MCF 10A (cell line): ENCODE measurements at regions not wholly inside any gene's neighbourhood (a gene's known extent, or its start where the extent isn't known, plus 50 kb on each side); places are given as distances from the start of the nearest gene placed in this dataset.
A peak's percentile ranks its signal among the peaks of the same experiment; 100 is the strongest.

Experiments used
- BruUV-seq: library from RNA; stranded (reverse); fragments of 400-500 nt; replicated peaks from 2 replicates; lab custom pipeline; 2021; lab: Mats Ljungman, UMichigan
- CTCF ChIA-PET: fragments of 300-600 bp; sonication (Branson Sonifier 250); formaldehyde crosslinking; extraction: SDS; loops from one replicate; lab custom pipeline; 2021; ENCODE audit warnings: antibody characterized with exemption, inconsistent platforms; lab: Yijun Ruan, JAX
- POLR2A ChIA-PET: fragments of 300-600, 350-650 bp; sonication (Branson Sonifier 250); formaldehyde crosslinking; extraction: SDS; loops from one replicate; lab custom pipeline; 2020; ENCODE audit warnings: antibody characterized with exemption, inconsistent platforms; lab: Yijun Ruan, JAX
- DNase-seq: peaks from one replicate; pipeline ENCODE4 v3.0.0-alpha.2; 2018; ENCODE audit not compliant: unreplicated experiment
- H3K27ac Mint-ChIP-seq: one replicate; pipeline ENCODE4 v1.8.0; 2022; ENCODE audit warnings: mild to moderate bottlenecking, low read depth, mixed read lengths; ENCODE audit not compliant: unreplicated experiment
- H3K27me3 Mint-ChIP-seq: one replicate; pipeline ENCODE4 v1.8.0; 2022; ENCODE audit warnings: mixed read lengths; ENCODE audit not compliant: insufficient read depth, unreplicated experiment
- H3K36me3 Mint-ChIP-seq: one replicate; pipeline ENCODE4 v1.8.0; 2022; ENCODE audit warnings: mild to moderate bottlenecking, moderate library complexity, mixed read lengths; ENCODE audit not compliant: insufficient read depth, unreplicated experiment
- H3K4me1 Mint-ChIP-seq: one replicate; pipeline ENCODE4 v1.8.0; 2022; ENCODE audit warnings: mixed read lengths; ENCODE audit not compliant: insufficient read depth, unreplicated experiment
- H3K4me3 Mint-ChIP-seq: one replicate; pipeline ENCODE4 v1.8.0; 2022; ENCODE audit warnings: mild to moderate bottlenecking, moderate library complexity, mixed read lengths; ENCODE audit not compliant: unreplicated experiment
- H3K9me3 Mint-ChIP-seq: one replicate; pipeline ENCODE4 v1.8.0; 2022; ENCODE audit warnings: mixed read lengths; ENCODE audit not compliant: unreplicated experiment
- intact Hi-C: fragments of 100-400 bp; cut with micrococcal nuclease; formaldehyde crosslinking; loops from 2 replicates; pipeline ENCODE4 v1.14.1; 2022
- TF ChIP-seq, protein P1 (sequence below): fragments of 200-600 bp; IDR thresholded peaks from one replicate; pipeline ENCODE4 v1.8.0; 2022; ENCODE audit warnings: antibody characterized with exemption, mild to moderate bottlenecking; ENCODE audit not compliant: unreplicated experiment

DNA sequence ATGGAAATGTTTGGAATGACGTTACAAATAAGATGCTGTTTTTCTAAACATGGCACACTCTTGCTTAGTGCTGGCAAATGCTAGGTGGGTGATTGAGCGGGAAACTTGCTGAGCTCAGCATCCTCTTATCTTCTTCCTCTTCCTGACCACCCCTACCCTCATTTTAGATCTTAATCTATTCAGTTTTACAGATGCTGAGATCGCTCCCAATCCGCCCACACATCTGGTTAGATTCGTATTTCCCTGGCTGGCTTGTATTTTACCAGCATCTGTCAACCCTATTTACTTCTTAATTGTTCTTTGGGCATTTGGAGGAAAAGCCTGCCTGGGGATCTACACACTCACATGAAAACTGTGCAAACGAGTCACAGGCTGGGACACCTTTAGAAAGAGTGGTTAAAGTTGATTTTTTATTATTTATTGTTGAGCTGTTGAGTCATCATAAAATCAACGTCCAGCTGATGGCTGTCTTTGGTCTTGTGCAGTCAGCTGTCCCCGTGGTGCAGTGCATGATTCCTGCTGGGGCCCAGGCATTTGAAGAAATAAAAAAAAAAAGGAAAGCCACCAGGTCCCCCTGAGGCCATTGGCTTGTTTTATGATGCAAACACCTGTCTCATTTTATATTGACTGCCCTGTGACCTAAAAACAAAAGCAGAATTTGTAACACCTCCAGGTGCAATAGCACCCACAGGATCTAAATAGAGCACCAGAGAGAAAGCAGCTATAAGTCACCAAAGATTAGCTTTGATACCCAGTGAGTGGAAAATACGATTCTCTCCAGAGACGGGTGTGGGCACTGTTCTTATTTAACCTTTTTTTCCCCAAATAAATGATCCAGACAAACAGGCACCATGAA lies 258.6 kb downstream of the HS3ST3B1 start:
- Mint-ChIP-seq H3K4me1 (no peaks in the 10 kb centered on the region), H3K36me3 (no peaks in the 10 kb centered on the region), H3K9me3 (no peaks in the 10 kb centered on the region), H3K4me3 (no peak overlapping the region), H3K27ac (no peak overlapping the region), H3K27me3 (no peaks in the 10 kb centered on the region)
- no peak for DNase-seq
- POLR2A ChIA-PET = no interaction called here
- intact Hi-C loops = no loop called here
- CTCF ChIA-PET = interaction anchor here (0.7 kb wide), 1 partner anchor 23 kb away, joined by 3 read pairs; no protein-coding TSS in a partner anchor
- BruUV-seq = no TSS peak
- TF ChIP-seq, protein P1, sequence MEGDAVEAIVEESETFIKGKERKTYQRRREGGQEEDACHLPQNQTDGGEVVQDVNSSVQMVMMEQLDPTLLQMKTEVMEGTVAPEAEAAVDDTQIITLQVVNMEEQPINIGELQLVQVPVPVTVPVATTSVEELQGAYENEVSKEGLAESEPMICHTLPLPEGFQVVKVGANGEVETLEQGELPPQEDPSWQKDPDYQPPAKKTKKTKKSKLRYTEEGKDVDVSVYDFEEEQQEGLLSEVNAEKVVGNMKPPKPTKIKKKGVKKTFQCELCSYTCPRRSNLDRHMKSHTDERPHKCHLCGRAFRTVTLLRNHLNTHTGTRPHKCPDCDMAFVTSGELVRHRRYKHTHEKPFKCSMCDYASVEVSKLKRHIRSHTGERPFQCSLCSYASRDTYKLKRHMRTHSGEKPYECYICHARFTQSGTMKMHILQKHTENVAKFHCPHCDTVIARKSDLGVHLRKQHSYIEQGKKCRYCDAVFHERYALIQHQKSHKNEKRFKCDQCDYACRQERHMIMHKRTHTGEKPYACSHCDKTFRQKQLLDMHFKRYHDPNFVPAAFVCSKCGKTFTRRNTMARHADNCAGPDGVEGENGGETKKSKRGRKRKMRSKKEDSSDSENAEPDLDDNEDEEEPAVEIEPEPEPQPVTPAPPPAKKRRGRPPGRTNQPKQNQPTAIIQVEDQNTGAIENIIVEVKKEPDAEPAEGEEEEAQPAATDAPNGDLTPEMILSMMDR = no peak

DNA sequence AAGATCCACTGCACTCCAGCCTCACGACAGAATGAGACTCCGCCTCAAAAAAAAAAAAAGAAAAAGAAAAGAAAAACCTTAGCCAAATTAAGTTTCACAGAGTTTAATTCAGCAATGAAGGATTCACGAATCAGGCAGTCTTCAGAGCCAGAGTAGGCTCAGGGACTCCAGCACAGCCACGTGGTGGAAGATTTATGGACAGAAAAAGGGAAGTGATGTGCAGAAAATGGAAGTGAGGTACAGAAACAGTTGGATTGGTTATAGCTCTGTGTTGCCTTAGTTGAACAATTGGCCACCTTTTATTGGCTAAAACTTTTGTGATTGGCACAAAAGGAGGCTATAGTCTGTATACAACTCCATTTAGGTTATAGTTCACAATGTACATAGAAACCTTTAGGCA lies 256.6 kb downstream of the HS3ST3B1 start:
- DNase-seq = no peak
- intact Hi-C loops = no loop called here
- no peaks in the 10 kb centered on the region for H3K4me1 Mint-ChIP-seq
- no peaks in the 10 kb centered on the region for H3K9me3 Mint-ChIP-seq
- ChIA-PET CTCF (interaction anchor here (0.6 kb wide), 1 partner anchor 244 kb away, joined by 3 read pairs; no protein-coding TSS in a partner anchor), POLR2A (interaction anchor here (0.7 kb wide), 1 partner anchor 22 kb away, joined by 3 read pairs; no protein-coding TSS in a partner anchor)
- H3K27me3 Mint-ChIP-seq = no peaks in the 10 kb centered on the region
- H3K27ac Mint-ChIP-seq = no peak overlapping the region
- TF ChIP-seq, protein P1 = no peak
- H3K4me3 Mint-ChIP-seq = no peak overlapping the region
- BruUV-seq = no TSS peak
- no peaks in the 10 kb centered on the region for H3K36me3 Mint-ChIP-seq

DNA sequence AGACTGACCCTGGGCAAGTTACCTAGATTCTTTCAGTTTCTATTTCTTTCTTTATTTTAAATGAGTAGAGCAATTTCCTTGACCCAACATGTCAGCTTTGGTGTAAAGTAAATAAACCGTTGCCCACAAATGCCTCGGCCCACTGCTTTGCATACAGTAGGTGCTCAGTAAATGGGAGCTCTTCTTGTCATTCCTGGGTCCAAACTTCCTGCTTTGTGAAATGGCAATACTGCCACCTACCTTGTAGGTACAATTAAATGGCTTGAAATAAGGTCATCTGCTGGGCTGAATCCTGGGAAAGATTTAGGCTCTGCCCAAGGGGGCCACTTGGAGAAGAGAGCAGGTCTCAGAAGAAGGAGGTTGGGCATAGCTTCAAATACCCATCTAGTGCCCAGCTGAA lies 253.0 kb downstream of the HS3ST3B1 start:
- no TSS peak for BruUV-seq
- no peak for DNase-seq
- H3K4me3 Mint-ChIP-seq = no peak overlapping the region
- ChIA-PET POLR2A (no interaction called here), CTCF (no interaction called here)
- TF ChIP-seq, protein P1 = no peak
- H3K27me3 Mint-ChIP-seq = no peaks in the 10 kb centered on the region
- H3K27ac Mint-ChIP-seq = no peak overlapping the region
- no peaks in the 10 kb centered on the region for H3K9me3 Mint-ChIP-seq
- intact Hi-C loops = no loop called here
- no peaks in the 10 kb centered on the region for H3K4me1 Mint-ChIP-seq
- no peaks in the 10 kb centered on the region for H3K36me3 Mint-ChIP-seq

DNA sequence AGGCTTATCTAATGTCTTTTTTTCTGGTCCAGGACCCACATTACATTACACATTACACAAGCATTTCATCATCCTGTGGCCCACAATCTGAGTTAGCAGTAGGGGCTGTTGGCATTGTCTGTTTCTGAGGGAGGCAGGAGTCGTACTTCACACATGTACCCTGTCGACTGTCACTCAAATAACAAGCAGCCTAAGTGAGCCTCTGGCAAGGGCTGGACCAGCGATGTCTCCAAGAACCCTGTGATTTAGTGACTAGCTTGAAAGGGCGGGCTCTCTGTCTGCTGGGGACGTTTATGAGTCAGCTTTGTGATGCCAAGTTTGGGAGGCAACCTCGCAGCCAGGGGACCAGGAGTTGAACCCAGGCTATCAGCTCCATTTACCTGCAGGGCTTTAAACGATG lies 251.4 kb downstream of the HS3ST3B1 start:
- POLR2A ChIA-PET = interaction anchor here (0.7 kb wide), 1 partner anchor 286 kb away, joined by 3 read pairs; no protein-coding TSS in a partner anchor
- H3K4me1 Mint-ChIP-seq = no peaks in the 10 kb centered on the region
- H3K27ac Mint-ChIP-seq = no peak overlapping the region
- H3K4me3 Mint-ChIP-seq = no peak overlapping the region
- intact Hi-C loops = no loop called here
- no peaks in the 10 kb centered on the region for H3K27me3 Mint-ChIP-seq
- peak; percentile 11 for DNase-seq
- H3K36me3 Mint-ChIP-seq = no peaks in the 10 kb centered on the region
- no TSS peak for BruUV-seq
- no peaks in the 10 kb centered on the region for H3K9me3 Mint-ChIP-seq
- TF ChIP-seq, protein P1 = no peak
- CTCF ChIA-PET = no interaction called here
